NCI-H1930 (cell line): ENCODE measurements at regions not wholly inside any gene's neighbourhood (a gene's known extent, or its start where the extent isn't known, plus 50 kb on each side); places are given as distances from the start of the nearest gene placed in this dataset.

Source experiments
- DNase-seq, 2 experiments: peaks; one replicate each; lab custom pipeline; 2025; lab: John Stamatoyannopoulos, UW

- no peak for DNase-seq
Observed at GRCh38 chr13:74870865-74871264, 611.1 kb downstream of the TBC1D4 start.

- DNase-seq = no peak
Observed at GRCh38 chr13:74869846-74870245, 612.1 kb downstream of the TBC1D4 start.

- no peak for DNase-seq
Observed at GRCh38 chr13:74868049-74868448, 613.9 kb downstream of the TBC1D4 start.

- no peak for DNase-seq
Observed at GRCh38 chr13:74867460-74867859, 614.5 kb downstream of the TBC1D4 start.

GRCh38 chr13:74866101-74866500 lies 615.9 kb downstream of the TBC1D4 start:
- DNase-seq = no peak

- DNase-seq = no peak
Observed at GRCh38 chr13:74865656-74866055, 616.3 kb downstream of the TBC1D4 start.

GRCh38 chr13:74860789-74861188 lies 621.2 kb downstream of the TBC1D4 start:
- DNase-seq = no peak

GRCh38 chr13:74850893-74851292 lies 631.1 kb downstream of the TBC1D4 start:
- no peak for DNase-seq

GRCh38 chr13:74847966-74848365 lies 634.0 kb downstream of the TBC1D4 start:
- no peak for DNase-seq

- no peak for DNase-seq
Observed at GRCh38 chr13:74845806-74846205, 636.2 kb downstream of the TBC1D4 start.

GRCh38 chr13:74841651-74842050 lies 640.3 kb downstream of the TBC1D4 start:
- no peak for DNase-seq

GRCh38 chr13:74841123-74841522 lies 640.8 kb downstream of the TBC1D4 start:
- DNase-seq = no peak

- DNase-seq = no peak
Observed at GRCh38 chr13:74839656-74840055, 642.3 kb downstream of the TBC1D4 start.

- no peak for DNase-seq
Observed at GRCh38 chr13:74838096-74838495, 643.9 kb downstream of the TBC1D4 start.

GRCh38 chr13:74836628-74837027 lies 645.3 kb downstream of the TBC1D4 start:
- DNase-seq = no peak

- no peak for DNase-seq
Observed at GRCh38 chr13:74835579-74835978, 646.4 kb downstream of the TBC1D4 start.

- DNase-seq = no peak
Observed at GRCh38 chr13:74825938-74826246, 656.1 kb downstream of the TBC1D4 start.

GRCh38 chr13:74825152-74825937 lies 656.6 kb downstream of the TBC1D4 start:
- DNase-seq = no peak

GRCh38 chr13:74820809-74821208 lies 661.2 kb downstream of the TBC1D4 start:
- no peak for DNase-seq

GRCh38 chr13:74819549-74819948 lies 662.4 kb downstream of the TBC1D4 start:
- DNase-seq = no peak

GRCh38 chr13:74816737-74817136 lies 665.2 kb downstream of the TBC1D4 start:
- DNase-seq = no peak

GRCh38 chr13:74796157-74796556 lies 662.0 kb upstream of the KLF12 start:
- no peak for DNase-seq

- DNase-seq = no peak
Observed at GRCh38 chr13:74795526-74795925, 661.3 kb upstream of the KLF12 start.

- DNase-seq = no peak
Observed at GRCh38 chr13:74794582-74794981, 660.4 kb upstream of the KLF12 start.
